HEK293T (cell line): ENCODE measurements at regions not wholly inside any gene's neighbourhood (a gene's known extent, or its start where the extent isn't known, plus 50 kb on each side); places are given as distances from the start of the nearest gene placed in this dataset.
A peak's percentile ranks its signal among the peaks of the same experiment; 100 is the strongest.

Source experiments
- CTCF ChIA-PET: fragments of 350-600 bp; formaldehyde crosslinking; extraction: SDS; loops from one replicate; lab custom pipeline; 2021; ENCODE audit warnings: antibody characterized with exemption, inconsistent platforms; lab: Yijun Ruan, JAX
- POLR2A ChIA-PET: fragments of 350-600 bp; formaldehyde crosslinking; extraction: SDS; loops from one replicate; lab custom pipeline; 2020; ENCODE audit warnings: antibody characterized with exemption, inconsistent platforms; lab: Yijun Ruan, JAX
- DNase-seq: peaks from one replicate; pipeline ENCODE4 v3.0.0; 2012; ENCODE audit warnings: mixed read lengths; ENCODE audit errors: extremely low spot score
- ARNT ChIP-seq: fragments of 450-650 bp; IDR thresholded peaks from 2 replicates; pipeline ENCODE4 v1.6.1; 2017; ENCODE audit warnings: mild to moderate bottlenecking
- BHLHE40 ChIP-seq: fragments of 450-650 bp; IDR thresholded peaks from 2 replicates; pipeline ENCODE4 v1.6.1; 2016; ENCODE audit warnings: mild to moderate bottlenecking, moderate library complexity, borderline replicate concordance
- CTBP1 ChIP-seq: fragments of 450-650 bp; IDR thresholded peaks from 2 replicates; pipeline ENCODE4 v1.6.1; 2016; ENCODE audit warnings: borderline replicate concordance
- ELF4 ChIP-seq: fragments of 450-650 bp; IDR thresholded peaks from 2 replicates; pipeline ENCODE4 v1.6.1; 2017; ENCODE audit warnings: antibody characterized with exemption
- FOXA1 ChIP-seq: fragments of 450-650 bp; IDR thresholded peaks from 2 replicates; pipeline ENCODE4 v1.6.1; 2016; ENCODE audit warnings: mild to moderate bottlenecking
- FOXK2 ChIP-seq: fragments of 450-650 bp; IDR thresholded peaks from 2 replicates; pipeline ENCODE4 v1.6.1; 2016; ENCODE audit warnings: mild to moderate bottlenecking
- FOXM1 ChIP-seq: fragments of 450-650 bp; IDR thresholded peaks from 2 replicates; pipeline ENCODE4 v1.6.1; 2017; ENCODE audit warnings: mild to moderate bottlenecking, borderline replicate concordance
- HDGF ChIP-seq: fragments of 450-650 bp; IDR thresholded peaks from 2 replicates; pipeline ENCODE4 v1.6.1; 2017; ENCODE audit warnings: antibody characterized with exemption, borderline replicate concordance
- L3MBTL2 ChIP-seq: fragments of 450-650 bp; conservative IDR thresholded peaks from 2 replicates; pipeline ENCODE4 v1.6.1; 2016; ENCODE audit warnings: mild to moderate bottlenecking
- LEF1 ChIP-seq: fragments of 450-650 bp; IDR thresholded peaks from 2 replicates; pipeline ENCODE4 v1.6.1; 2017; ENCODE audit warnings: mild to moderate bottlenecking, borderline replicate concordance
- NFRKB ChIP-seq: fragments of 450-650 bp; IDR thresholded peaks from 2 replicates; pipeline ENCODE4 v1.6.1; 2016; ENCODE audit warnings: mild to moderate bottlenecking, moderate library complexity
- SP1 ChIP-seq: fragments of 450-650 bp; IDR thresholded peaks from 2 replicates; pipeline ENCODE4 v1.6.1; 2017
- SUZ12 ChIP-seq: fragments of 450-650 bp; IDR thresholded peaks from 2 replicates; pipeline ENCODE4 v1.6.1; 2016; ENCODE audit warnings: mild to moderate bottlenecking
- TARDBP ChIP-seq: fragments of 450-650 bp; IDR thresholded peaks from 2 replicates; pipeline ENCODE4 v1.6.1; 2016
- ZNF384 ChIP-seq: fragments of 450-650 bp; IDR thresholded peaks from 2 replicates; pipeline ENCODE4 v1.6.1; 2016
- TF ChIP-seq, protein P1 (sequence below): fragments of 450-650 bp; IDR thresholded peaks from 2 replicates; pipeline ENCODE4 v1.6.1; 2016

DNA sequence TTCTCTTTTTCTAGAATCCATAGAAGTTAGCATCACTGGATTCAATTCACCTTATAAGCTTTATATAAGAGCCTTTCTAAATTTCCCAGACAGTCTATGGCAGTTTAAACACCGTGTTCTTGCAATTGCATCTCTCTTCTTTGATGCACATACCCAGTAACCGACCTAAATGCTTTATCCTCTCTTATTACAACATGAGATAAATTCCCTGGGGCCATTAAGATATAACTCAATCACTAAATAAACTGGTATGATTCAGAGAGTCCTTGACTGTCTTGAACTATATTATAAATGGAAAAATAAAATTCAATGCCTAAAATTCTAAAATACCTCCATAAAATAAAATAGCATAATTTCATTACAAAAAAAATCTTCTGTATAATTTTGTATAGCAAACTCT lies 98.1 kb downstream of the DIRAS2 start:
- ChIA-PET CTCF (no interaction called here), POLR2A (no interaction called here)
- DNase-seq, result no peak
- no peak for TF ChIP-seq SP1
- no peak for TF ChIP-seq FOXM1
- no peak for TF ChIP-seq L3MBTL2
- TF ChIP-seq FOXK2, result no peak
- no peak for TF ChIP-seq ELF4
- no peak for TF ChIP-seq TARDBP
- no peak for TF ChIP-seq ARNT
- TF ChIP-seq BHLHE40, result no peak
- no peak for TF ChIP-seq ZNF384
- no peak for TF ChIP-seq HDGF
- TF ChIP-seq SUZ12, result no peak
- TF ChIP-seq, protein P1, sequence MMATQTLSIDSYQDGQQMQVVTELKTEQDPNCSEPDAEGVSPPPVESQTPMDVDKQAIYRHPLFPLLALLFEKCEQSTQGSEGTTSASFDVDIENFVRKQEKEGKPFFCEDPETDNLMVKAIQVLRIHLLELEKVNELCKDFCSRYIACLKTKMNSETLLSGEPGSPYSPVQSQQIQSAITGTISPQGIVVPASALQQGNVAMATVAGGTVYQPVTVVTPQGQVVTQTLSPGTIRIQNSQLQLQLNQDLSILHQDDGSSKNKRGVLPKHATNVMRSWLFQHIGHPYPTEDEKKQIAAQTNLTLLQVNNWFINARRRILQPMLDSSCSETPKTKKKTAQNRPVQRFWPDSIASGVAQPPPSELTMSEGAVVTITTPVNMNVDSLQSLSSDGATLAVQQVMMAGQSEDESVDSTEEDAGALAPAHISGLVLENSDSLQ, result no peak
- TF ChIP-seq CTBP1, result no peak
- TF ChIP-seq FOXA1, result no peak

DNA sequence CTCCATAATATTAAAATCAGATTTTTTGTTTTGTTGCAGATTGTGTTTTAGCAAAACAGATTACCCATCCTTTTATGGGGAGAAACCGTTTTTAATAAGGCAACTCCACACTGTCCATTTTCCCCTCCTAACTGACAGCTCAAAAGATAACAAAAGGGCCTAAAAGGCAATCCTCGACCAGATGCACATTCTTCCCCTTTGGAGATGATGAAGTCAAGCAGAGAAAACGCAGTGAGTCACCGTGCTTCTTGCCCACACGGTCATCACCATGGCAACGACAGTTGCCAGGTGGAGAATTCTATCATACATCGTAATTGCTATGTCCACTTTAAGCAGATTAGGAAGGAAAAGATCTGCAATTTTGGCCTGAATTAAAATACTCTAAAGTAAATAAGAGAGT lies 96.4 kb downstream of the DIRAS2 start:
- TF ChIP-seq FOXA1, result no peak
- no peak for TF ChIP-seq L3MBTL2
- TF ChIP-seq ELF4, result no peak
- TF ChIP-seq LEF1, result no peak
- no peak for TF ChIP-seq TARDBP
- TF ChIP-seq, protein P1, result no peak
- TF ChIP-seq SUZ12, result no peak
- TF ChIP-seq ARNT, result no peak
- no peak for TF ChIP-seq HDGF
- no peak for TF ChIP-seq ZNF384
- TF ChIP-seq FOXM1, result no peak
- no peak for TF ChIP-seq FOXK2
- TF ChIP-seq NFRKB, result no peak
- no peak for TF ChIP-seq SP1
- no peak for TF ChIP-seq CTBP1
- ChIA-PET CTCF (no interaction called here), POLR2A (no interaction called here)
- peak; percentile 25 for DNase-seq

DNA sequence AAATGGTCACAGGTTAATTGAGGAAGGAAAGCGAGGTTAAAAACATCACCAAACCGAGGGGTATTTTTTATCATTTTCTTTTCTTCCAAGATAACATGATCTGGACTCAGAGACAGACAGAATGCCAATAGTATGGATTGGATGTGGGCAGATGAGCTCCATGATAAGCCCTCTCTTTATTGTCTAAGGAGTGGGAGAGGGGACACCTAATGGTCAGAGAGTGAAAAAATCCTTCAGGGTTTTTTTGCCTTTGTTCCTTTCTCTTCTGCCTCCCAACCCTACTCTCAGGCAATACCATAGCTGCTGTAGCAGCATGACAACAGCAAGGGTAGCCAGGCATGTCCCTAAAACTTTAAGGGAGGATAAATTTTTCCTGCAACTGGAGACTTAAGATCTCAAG lies 94.7 kb downstream of the DIRAS2 start:
- no peak for DNase-seq
- ChIA-PET POLR2A (no interaction called here), CTCF (interaction anchor here (0.6 to 1.0 kb wide), 3 partner anchors 105 to 945 kb away, joined by 3 to 5 read pairs (median 3); no protein-coding TSS in a partner anchor)
- TF ChIP-seq HDGF, result no peak
- TF ChIP-seq TARDBP, result no peak
- no peak for TF ChIP-seq SUZ12
- no peak for TF ChIP-seq FOXM1
- TF ChIP-seq FOXA1, result no peak
- TF ChIP-seq ARNT, result no peak
- no peak for TF ChIP-seq ELF4
- TF ChIP-seq NFRKB, result no peak
- no peak for TF ChIP-seq LEF1
- TF ChIP-seq, protein P1, result no peak
- no peak for TF ChIP-seq L3MBTL2
- TF ChIP-seq BHLHE40, result no peak
- no peak for TF ChIP-seq FOXK2
- TF ChIP-seq SP1, result no peak

DNA sequence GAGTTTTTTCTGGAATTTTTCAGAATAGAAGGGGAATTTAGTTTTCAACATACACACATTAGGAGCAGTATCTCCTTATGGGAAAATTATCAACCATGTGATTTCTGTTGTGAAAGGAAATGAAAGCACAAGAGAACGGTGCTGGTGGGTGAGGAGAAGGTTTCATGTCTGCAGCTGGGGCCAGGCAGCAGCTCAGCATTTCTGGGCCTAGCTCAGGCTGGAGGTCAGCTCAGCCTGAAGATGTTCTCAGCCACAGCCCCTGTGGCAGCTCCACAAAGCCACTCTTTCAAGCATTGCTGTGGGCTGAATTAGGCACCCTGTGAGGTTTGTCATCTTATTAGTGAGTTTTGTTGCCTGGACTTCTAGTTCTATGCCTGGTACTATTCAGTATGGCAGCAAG lies 90.3 kb downstream of the DIRAS2 start:
- no peak for DNase-seq
- no peak for TF ChIP-seq BHLHE40
- no peak for TF ChIP-seq SP1
- TF ChIP-seq LEF1, result no peak
- TF ChIP-seq HDGF, result no peak
- no peak for TF ChIP-seq FOXM1
- no peak for TF ChIP-seq L3MBTL2
- TF ChIP-seq TARDBP, result no peak
- POLR2A ChIA-PET, result no interaction called here
- CTCF ChIA-PET, result no interaction called here

DNA sequence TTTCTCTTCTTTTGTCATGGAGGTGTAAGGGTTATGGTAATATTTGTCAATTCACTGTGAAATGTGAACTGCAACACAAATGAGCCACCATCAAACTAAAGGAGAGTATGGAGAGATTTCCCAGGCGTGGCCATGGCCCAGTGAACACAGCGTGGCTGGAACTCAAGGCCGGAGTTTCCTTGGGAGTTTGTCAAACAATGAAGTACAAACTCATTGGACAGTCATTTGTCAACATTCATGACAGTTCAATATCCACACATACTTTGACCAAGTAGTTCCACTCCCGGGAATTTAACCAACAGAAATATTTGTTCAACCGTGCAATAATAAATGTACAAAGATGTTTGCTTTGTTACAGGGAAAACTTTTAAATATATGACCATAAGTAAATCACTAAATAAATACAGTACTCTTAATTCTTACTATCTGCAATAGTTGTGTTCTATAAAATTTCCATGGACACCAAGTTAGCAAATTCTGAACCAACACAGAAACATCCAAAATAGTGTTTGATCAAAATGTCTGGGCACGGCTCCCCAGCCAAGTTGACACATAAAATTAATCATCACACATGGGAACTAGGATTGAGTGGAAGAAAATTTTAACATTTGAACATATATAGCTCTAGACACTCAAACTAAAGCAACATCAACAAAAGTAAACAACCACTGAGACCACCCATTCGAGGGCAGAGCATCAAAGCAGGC lies 87.1 kb downstream of the DIRAS2 start:
- no peak for TF ChIP-seq TARDBP
- no peak for TF ChIP-seq BHLHE40
- TF ChIP-seq SP1, result no peak
- no peak for DNase-seq
- POLR2A ChIA-PET, result no interaction called here
- CTCF ChIA-PET, result no interaction called here

DNA sequence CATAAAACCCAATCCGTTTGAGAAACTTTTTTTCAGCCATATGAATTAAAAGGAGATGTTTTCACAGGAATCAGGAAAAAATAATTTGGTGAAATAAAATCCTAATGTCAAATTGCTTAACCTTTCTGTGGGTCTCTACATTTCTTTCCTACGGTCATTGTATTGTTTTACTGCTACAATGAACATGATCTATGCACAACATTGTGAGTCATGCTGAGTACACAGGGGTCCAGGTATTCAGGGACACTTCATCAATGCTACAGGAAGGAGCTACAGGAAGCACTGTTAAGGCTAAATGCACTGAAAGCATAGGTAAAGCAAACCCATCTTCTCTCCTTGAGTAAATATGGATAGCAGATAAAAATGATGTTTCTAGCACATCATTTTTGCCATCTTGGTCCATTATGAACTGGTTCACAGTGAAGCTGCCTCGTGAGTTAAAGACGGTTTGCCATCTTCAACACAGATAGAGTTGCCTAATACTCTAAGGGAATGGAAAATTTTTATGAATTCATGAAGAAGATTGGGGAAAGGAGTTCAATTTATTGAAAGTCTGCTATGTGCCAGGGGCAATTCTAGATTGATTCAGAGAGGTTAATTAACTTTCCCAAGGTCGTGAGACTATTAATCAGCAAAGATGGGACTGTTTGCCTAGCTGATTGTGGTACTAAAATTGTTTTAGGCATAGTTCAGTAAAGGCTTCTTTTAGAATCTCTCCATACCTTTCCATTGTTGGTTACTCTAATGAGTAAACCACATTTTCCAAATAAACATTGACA lies 85.5 kb downstream of the DIRAS2 start:
- no peak for DNase-seq
- TF ChIP-seq HDGF, result no peak
- no peak for TF ChIP-seq BHLHE40
- no peak for TF ChIP-seq ELF4
- no peak for TF ChIP-seq SUZ12
- TF ChIP-seq, protein P1, result no peak
- ChIA-PET CTCF (no interaction called here), POLR2A (no interaction called here)
